HCT116 (cell line): ENCODE measurements at regions not wholly inside any gene's neighbourhood (a gene's known extent, or its start where the extent isn't known, plus 50 kb on each side); places are given as distances from the start of the nearest gene placed in this dataset.

Source experiments
- CEBPB ChIP-seq: IDR thresholded peaks from 2 replicates; pipeline ENCODE4 v1.6.1; 2012; ENCODE audit warnings: low read depth
- CTCF ChIP-seq, 3 experiments: fragments of 200-600 bp in 1 of 3; sonication (generic) in 1 of 3; IDR thresholded peaks in 2 of 3; conservative IDR thresholded peaks in 1 of 3; 2 replicates each; pipeline ENCODE4 v1.5.1; 2012 to 2017; ENCODE audit warnings: low read depth in 2 of 3, low read length in 2 of 3, antibody characterized with exemption in 1 of 3, borderline replicate concordance in 1 of 3, control low read depth in 1 of 3, mild to moderate bottlenecking in 1 of 3, mixed read lengths in 1 of 3, mixed run types in 1 of 3, moderate library complexity in 1 of 3; ENCODE audit not compliant: insufficient read depth in 1 of 3
- EZH2 ChIP-seq: fragments of 200-600 bp; sonication (generic); IDR thresholded peaks from 2 replicates; pipeline ENCODE4 v1.6.1; 2017; ENCODE audit warnings: antibody characterized with exemption, mixed run types
- EZH2phosphoT487 ChIP-seq: fragments of 200-600 bp; IDR thresholded peaks from 2 replicates; pipeline ENCODE4 v1.6.1; 2018; ENCODE audit warnings: antibody characterized with exemption, borderline replicate concordance
- FOSL1 ChIP-seq: IDR thresholded peaks from 2 replicates; pipeline ENCODE4 v1.6.1; 2012; ENCODE audit warnings: low read depth
- POLR2A ChIP-seq: IDR thresholded peaks from 2 replicates; pipeline ENCODE4 v1.7.0; 2011; ENCODE audit warnings: borderline replicate concordance; ENCODE audit not compliant: insufficient read depth, insufficient read length; ENCODE audit errors: extremely low read depth
- POLR2AphosphoS5 ChIP-seq: IDR thresholded peaks from 2 replicates; pipeline ENCODE4 v1.6.1; 2011; ENCODE audit warnings: mild to moderate bottlenecking, low read depth, low read length, moderate library complexity
- RAD21 ChIP-seq: IDR thresholded peaks from 2 replicates; pipeline ENCODE4 v1.6.1; 2012; ENCODE audit warnings: low read depth, mild to moderate bottlenecking
- SP1 ChIP-seq: IDR thresholded peaks from 2 replicates; pipeline ENCODE4 v1.6.1; 2012; ENCODE audit warnings: low read depth
- ZNF274 ChIP-seq: fragments of 200-500 bp; sonication (Bioruptor generic); IDR thresholded peaks from 2 replicates; pipeline ENCODE4 v1.6.1; 2014; ENCODE audit warnings: mild to moderate bottlenecking, low read depth, low read length, inconsistent platforms
- TF ChIP-seq, protein P1 (sequence below): IDR thresholded peaks from 2 replicates; pipeline ENCODE4 v1.6.1; 2011; ENCODE audit warnings: mild to moderate bottlenecking, low read length, moderate library complexity; ENCODE audit not compliant: insufficient replicate concordance; ENCODE audit errors: extremely low read depth

- TF ChIP-seq CTCF (IDR thresholded peaks at IDR 0.05 in 2 of 3, conservative IDR thresholded peaks at IDR 0.05 in 1 of 3; ENCODE audit: borderline replicate concordance in 1 of 3, insufficient read depth in 1 of 3, low read depth in 2 of 3, low read length in 2 of 3) (no peak), POLR2AphosphoS5 (no peak), SP1 (no peak), RAD21 (no peak), POLR2A (no peak), EZH2 (no peak), FOSL1 (no peak), CEBPB (no peak), ZNF274 (no peak), EZH2phosphoT487 (no peak)
- TF ChIP-seq, protein P1, sequence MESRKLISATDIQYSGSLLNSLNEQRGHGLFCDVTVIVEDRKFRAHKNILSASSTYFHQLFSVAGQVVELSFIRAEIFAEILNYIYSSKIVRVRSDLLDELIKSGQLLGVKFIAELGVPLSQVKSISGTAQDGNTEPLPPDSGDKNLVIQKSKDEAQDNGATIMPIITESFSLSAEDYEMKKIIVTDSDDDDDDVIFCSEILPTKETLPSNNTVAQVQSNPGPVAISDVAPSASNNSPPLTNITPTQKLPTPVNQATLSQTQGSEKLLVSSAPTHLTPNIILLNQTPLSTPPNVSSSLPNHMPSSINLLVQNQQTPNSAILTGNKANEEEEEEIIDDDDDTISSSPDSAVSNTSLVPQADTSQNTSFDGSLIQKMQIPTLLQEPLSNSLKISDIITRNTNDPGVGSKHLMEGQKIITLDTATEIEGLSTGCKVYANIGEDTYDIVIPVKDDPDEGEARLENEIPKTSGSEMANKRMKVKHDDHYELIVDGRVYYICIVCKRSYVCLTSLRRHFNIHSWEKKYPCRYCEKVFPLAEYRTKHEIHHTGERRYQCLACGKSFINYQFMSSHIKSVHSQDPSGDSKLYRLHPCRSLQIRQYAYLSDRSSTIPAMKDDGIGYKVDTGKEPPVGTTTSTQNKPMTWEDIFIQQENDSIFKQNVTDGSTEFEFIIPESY: no peak
Observed at GRCh38 chr2:16394986-16395550, 270.6 kb downstream of the CYRIA start.
